ENCODE measurements at regions not wholly inside any gene's neighbourhood (a gene's known extent, or its start where the extent isn't known, plus 50 kb on each side); places are given as distances from the start of the nearest gene placed in this dataset.

GRCh38 chr3:150285601-150286000 is 122.5 kb upstream of the TSC22D2 start:
- ChIA-PET CTCF (no interaction called here), POLR2A (ENCODE audit: unreplicated experiment) (no interaction called here)
- no peak overlapping the region for H2AFZ ChIP-seq (ENCODE audit: low read length)
- no peaks in the 10 kb centered on the region for H4K20me1 ChIP-seq (ENCODE audit: low read length)
- TF ChIP-seq EZH2 (IDR thresholded peaks at IDR 0.05; ENCODE audit: low read length, unreplicated experiment) (no peak), CTCF (conservative IDR thresholded peaks at IDR 0.05; ENCODE audit: low read depth, low read length) (no peak), EZH2phosphoT487 (IDR thresholded peaks at IDR 0.05; ENCODE audit: borderline replicate concordance, low read length) (no peak)
- peaks cover 5% of the 10 kb centered on the region; the same call in 1 of the 2 replicates for H3K9me3 ChIP-seq (ENCODE audit: low read length)
- no peaks in the 10 kb centered on the region for H3K36me3 ChIP-seq (ENCODE audit: low read depth, low read length)
- peaks cover 7% of the 10 kb centered on the region for H3K4me1 ChIP-seq (ENCODE audit: insufficient read depth, low read length)
- no peak overlapping the region for H3K4me3 ChIP-seq (ENCODE audit: low read length)
- no peak for ATAC-seq
- H3F3A ChIP-seq (ENCODE audit: low read length, unreplicated experiment), result no peaks in the 10 kb centered on the region
- H3K9me2 ChIP-seq (replicated peaks; ENCODE audit: low read length), result no peaks in the 10 kb centered on the region
- no peaks in the 10 kb centered on the region for H3K79me2 ChIP-seq (ENCODE audit: low read length)
- no TSS peak for BruUV-seq (replicated peaks)
- H3K27ac ChIP-seq (ENCODE audit: low read length), result no peak overlapping the region
- H3K27me3 ChIP-seq (ENCODE audit: low read length), result no peaks in the 10 kb centered on the region
- no peak overlapping the region for H3K9ac ChIP-seq (ENCODE audit: low read length)
- intact Hi-C loops (cut with micrococcal nuclease), result no loop called here
- no peak for DNase-seq
- H3K4me2 ChIP-seq (ENCODE audit: low read length), result no peak overlapping the region

DNA sequence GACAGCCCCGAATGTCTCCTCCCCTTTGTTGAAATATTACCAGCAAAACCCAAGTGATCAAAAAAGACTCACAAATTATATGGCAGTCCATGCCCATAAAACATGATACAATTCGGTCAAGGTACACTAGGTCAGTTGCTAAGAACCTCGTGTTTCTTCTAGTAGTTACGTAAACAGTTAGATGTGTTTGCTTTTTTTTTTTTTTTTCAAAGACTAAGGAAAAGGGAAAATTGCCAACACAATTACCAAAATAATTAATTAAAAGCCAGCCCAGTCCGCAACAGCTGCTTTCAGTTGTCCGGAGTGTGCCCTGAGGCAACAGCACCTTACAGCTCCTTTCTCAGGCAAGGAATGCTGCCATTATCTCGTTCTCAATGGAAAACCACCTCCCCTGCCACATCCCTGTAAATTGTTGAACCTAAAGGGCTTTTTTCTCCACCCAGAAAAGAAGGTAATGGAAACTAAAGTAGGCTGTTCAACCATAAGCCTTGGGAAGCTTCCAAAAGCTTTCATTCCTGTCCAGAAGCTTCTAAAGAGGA is 129.2 kb upstream of the TSC22D2 start:
- Histone ChIP-seq H3K27ac (ENCODE audit: low read length) (no peak overlapping the region), H3K27me3 (ENCODE audit: low read length) (no peaks in the 10 kb centered on the region), H3F3A (ENCODE audit: low read length, unreplicated experiment) (no peaks in the 10 kb centered on the region), H2AFZ (ENCODE audit: low read length) (no peak overlapping the region), H3K9me3 (ENCODE audit: low read length) (no peaks in the 10 kb centered on the region), H4K20me1 (ENCODE audit: low read length) (no peaks in the 10 kb centered on the region), H3K4me1 (ENCODE audit: insufficient read depth, low read length) (no peaks in the 10 kb centered on the region), H3K9ac (ENCODE audit: low read length) (no peak overlapping the region), H3K4me2 (ENCODE audit: low read length) (no peak overlapping the region), H3K9me2 (replicated peaks; ENCODE audit: low read length) (no peaks in the 10 kb centered on the region), H3K36me3 (ENCODE audit: low read depth, low read length) (no peaks in the 10 kb centered on the region), H3K79me2 (ENCODE audit: low read length) (no peaks in the 10 kb centered on the region), H3K4me3 (ENCODE audit: low read length) (no peak overlapping the region)
- intact Hi-C loops (cut with micrococcal nuclease), result no loop called here
- no peak for TF ChIP-seq EZH2 (IDR thresholded peaks at IDR 0.05; ENCODE audit: low read length, unreplicated experiment)
- no peak for TF ChIP-seq CTCF (conservative IDR thresholded peaks at IDR 0.05; ENCODE audit: low read depth, low read length)
- no peak for TF ChIP-seq EZH2phosphoT487 (IDR thresholded peaks at IDR 0.05; ENCODE audit: borderline replicate concordance, low read length)
- DNase-seq, result no peak
- BruUV-seq (replicated peaks), result no TSS peak
- CTCF ChIA-PET, result no interaction called here
- POLR2A ChIA-PET (ENCODE audit: unreplicated experiment), result no interaction called here
- ATAC-seq, result peak; percentile 27

DNA sequence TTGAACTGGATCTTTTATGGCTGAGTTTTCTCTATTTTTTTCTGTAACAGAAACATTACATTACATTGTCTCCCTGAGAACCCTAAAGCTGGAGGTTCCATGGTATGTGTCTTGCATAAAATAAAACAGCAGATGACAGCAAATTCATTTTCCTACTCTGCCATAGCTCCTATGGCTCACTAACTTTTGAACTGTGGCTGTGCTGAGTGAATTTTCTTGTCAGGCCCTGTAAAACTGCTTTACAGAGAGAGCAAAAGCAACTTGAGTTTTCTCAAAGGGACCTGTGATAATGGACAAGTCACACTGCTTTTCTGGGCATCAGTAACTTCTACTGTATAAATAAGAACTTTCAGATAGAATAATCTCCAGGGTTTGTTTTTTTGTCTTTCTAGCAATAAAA is 129.9 kb upstream of the TSC22D2 start:
- Histone ChIP-seq H3F3A (ENCODE audit: low read length, unreplicated experiment) (no peaks in the 10 kb centered on the region), H3K9me3 (ENCODE audit: low read length) (no peaks in the 10 kb centered on the region), H3K27ac (ENCODE audit: low read length) (no peak overlapping the region), H3K27me3 (ENCODE audit: low read length) (no peaks in the 10 kb centered on the region), H4K20me1 (ENCODE audit: low read length) (no peaks in the 10 kb centered on the region), H3K36me3 (ENCODE audit: low read depth, low read length) (no peaks in the 10 kb centered on the region), H3K9me2 (replicated peaks; ENCODE audit: low read length) (no peaks in the 10 kb centered on the region), H3K79me2 (ENCODE audit: low read length) (no peaks in the 10 kb centered on the region), H3K4me2 (ENCODE audit: low read length) (no peak overlapping the region), H3K9ac (ENCODE audit: low read length) (no peak overlapping the region), H2AFZ (ENCODE audit: low read length) (no peak overlapping the region), H3K4me3 (ENCODE audit: low read length) (no peak overlapping the region), H3K4me1 (ENCODE audit: insufficient read depth, low read length) (no peaks in the 10 kb centered on the region)
- ChIA-PET CTCF (no interaction called here), POLR2A (ENCODE audit: unreplicated experiment) (interaction anchor here (0.6 kb wide), 1 partner anchor 181 kb away, joined by 12 read pairs; no protein-coding TSS in a partner anchor)
- no peak for TF ChIP-seq EZH2phosphoT487 (IDR thresholded peaks at IDR 0.05; ENCODE audit: borderline replicate concordance, low read length)
- DNase-seq, result no peak
- intact Hi-C loops (cut with micrococcal nuclease), result no loop called here
- BruUV-seq (replicated peaks), result no TSS peak
- no peak for ATAC-seq
